ENCODE measurements at regions not wholly inside any gene's neighbourhood (a gene's known extent, or its start where the extent isn't known, plus 50 kb on each side); places are given as distances from the start of the nearest gene placed in this dataset.
A peak's percentile ranks its signal among the peaks of the same experiment; 100 is the strongest.

DNA sequence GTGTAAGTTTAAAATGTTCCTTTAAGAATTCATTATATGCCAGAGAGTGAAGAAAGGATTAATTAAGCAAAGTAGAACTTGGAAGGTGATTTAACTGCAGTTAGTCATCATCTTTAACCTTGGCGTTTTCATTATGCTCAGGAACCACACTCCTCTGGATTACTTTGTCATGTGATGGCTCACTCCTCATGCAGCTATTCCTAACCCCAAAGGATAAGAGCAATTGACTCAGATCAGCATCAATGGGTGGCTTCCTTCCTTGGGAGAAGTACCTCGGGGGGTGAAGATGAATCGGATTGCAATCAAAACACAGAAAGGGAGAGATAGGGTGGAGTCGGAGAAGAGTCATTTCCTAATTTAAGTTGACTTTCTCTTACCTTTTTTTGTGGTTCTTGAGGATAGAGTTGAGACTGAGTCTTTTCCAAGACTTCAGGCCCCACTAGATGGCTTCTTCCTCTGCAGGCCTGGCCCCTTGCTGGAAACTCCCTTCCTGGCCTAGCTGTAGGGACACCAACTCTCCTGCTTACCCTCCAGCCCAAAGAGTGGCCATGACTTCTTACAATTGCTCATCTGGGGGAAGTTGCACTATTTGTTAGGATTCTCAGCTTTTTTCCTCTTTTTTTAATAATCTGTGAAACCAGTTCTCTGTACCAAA lies 238.6 kb upstream of the DDHD1 start:
- ChIA-PET POLR2A (interaction anchor here (0.6 kb wide), 1 partner anchor 22 kb away, joined by 3 read pairs; no protein-coding TSS in a partner anchor), CTCF (interaction anchor here (0.6 to 1.7 kb wide), 2 partner anchors 66 to 85 kb away, joined by 3 read pairs; no protein-coding TSS in a partner anchor)
- H3K27ac ChIP-seq (ENCODE audit: low read depth, low read length): peak overlapping the region; percentile 40
- no peak overlapping the region for H3K4me3 ChIP-seq (ENCODE audit: low read depth, low read length)
- TF ChIP-seq, protein P1, sequence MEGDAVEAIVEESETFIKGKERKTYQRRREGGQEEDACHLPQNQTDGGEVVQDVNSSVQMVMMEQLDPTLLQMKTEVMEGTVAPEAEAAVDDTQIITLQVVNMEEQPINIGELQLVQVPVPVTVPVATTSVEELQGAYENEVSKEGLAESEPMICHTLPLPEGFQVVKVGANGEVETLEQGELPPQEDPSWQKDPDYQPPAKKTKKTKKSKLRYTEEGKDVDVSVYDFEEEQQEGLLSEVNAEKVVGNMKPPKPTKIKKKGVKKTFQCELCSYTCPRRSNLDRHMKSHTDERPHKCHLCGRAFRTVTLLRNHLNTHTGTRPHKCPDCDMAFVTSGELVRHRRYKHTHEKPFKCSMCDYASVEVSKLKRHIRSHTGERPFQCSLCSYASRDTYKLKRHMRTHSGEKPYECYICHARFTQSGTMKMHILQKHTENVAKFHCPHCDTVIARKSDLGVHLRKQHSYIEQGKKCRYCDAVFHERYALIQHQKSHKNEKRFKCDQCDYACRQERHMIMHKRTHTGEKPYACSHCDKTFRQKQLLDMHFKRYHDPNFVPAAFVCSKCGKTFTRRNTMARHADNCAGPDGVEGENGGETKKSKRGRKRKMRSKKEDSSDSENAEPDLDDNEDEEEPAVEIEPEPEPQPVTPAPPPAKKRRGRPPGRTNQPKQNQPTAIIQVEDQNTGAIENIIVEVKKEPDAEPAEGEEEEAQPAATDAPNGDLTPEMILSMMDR (IDR thresholded peaks at IDR 0.05; ENCODE audit: low read depth, low read length): no peak
- peak; percentile 43 for DNase-seq (ENCODE audit: low read depth, low spot score)
- no peaks in the 10 kb centered on the region for H3K27me3 ChIP-seq (ENCODE audit: control insufficient read depth, insufficient read depth, low read length)
- H3K9me3 ChIP-seq (ENCODE audit: control insufficient read depth, insufficient read depth, low read length): peaks cover 5% of the 10 kb centered on the region; the same call in 1 of the 2 replicates

DNA sequence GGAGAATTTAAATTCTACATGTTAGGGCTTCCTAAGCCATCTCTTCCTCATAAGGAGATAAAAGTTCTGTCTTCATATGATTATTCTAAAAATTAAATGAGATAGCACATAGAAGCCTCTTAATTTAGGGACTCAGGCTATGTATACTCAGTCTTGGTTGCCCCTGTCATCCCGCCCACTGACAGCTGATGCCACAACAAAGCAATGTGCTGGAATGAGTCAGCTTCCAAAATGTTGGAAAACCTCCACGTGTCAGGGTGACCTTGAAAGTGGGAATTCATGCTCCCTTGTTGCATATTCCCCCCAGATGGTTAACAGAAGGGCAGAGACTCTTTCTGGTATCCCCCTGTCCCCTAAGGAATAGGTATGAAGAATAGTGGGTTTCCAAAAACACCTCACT lies 238.0 kb upstream of the DDHD1 start:
- H3K27me3 ChIP-seq (ENCODE audit: control insufficient read depth, insufficient read depth, low read length): no peaks in the 10 kb centered on the region
- peaks cover 5% of the 10 kb centered on the region; the same call in 1 of the 2 replicates for H3K9me3 ChIP-seq (ENCODE audit: control insufficient read depth, insufficient read depth, low read length)
- ChIA-PET CTCF (no interaction called here), POLR2A (interaction anchor here (0.6 kb wide), 1 partner anchor 22 kb away, joined by 3 read pairs; no protein-coding TSS in a partner anchor)
- TF ChIP-seq, protein P1 (IDR thresholded peaks at IDR 0.05; ENCODE audit: low read depth, low read length): no peak
- H3K4me3 ChIP-seq (ENCODE audit: low read depth, low read length): no peak overlapping the region
- H3K27ac ChIP-seq (ENCODE audit: low read depth, low read length): peak overlapping the region; percentile 31
- DNase-seq (ENCODE audit: low read depth, low spot score): no peak

DNA sequence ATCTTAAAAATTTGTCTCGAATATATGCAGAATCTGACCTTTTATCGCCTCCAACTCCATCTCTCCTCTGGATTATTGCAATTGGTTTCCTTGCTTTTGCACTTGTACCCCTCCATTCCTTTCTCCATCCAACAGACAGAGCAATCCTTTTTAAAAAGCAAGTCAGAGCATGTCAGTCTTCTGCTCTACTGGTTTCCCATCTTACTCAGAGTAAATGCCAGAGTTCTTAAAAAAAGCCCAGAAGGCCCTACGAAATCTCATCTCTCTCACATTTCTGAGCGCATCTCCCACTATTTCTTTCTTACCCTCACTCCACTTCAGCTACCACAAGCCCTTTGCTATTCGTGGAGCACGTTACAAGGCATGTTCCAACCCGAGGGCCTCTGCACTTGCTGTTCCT lies 236.9 kb upstream of the DDHD1 start:
- CTCF ChIA-PET: no interaction called here
- Histone ChIP-seq H3K27me3 (ENCODE audit: control insufficient read depth, insufficient read depth, low read length) (no peaks in the 10 kb centered on the region), H3K27ac (ENCODE audit: low read depth, low read length) (no peak overlapping the region), H3K9me3 (ENCODE audit: control insufficient read depth, insufficient read depth, low read length) (peaks cover under 1% of the 10 kb centered on the region; the same call in 1 of the 2 replicates), H3K4me3 (ENCODE audit: low read depth, low read length) (no peak overlapping the region)
- TF ChIP-seq, protein P1 (IDR thresholded peaks at IDR 0.05; ENCODE audit: low read depth, low read length): no peak
- POLR2A ChIA-PET: no interaction called here
- no peak for DNase-seq (ENCODE audit: low read depth, low spot score)

DNA sequence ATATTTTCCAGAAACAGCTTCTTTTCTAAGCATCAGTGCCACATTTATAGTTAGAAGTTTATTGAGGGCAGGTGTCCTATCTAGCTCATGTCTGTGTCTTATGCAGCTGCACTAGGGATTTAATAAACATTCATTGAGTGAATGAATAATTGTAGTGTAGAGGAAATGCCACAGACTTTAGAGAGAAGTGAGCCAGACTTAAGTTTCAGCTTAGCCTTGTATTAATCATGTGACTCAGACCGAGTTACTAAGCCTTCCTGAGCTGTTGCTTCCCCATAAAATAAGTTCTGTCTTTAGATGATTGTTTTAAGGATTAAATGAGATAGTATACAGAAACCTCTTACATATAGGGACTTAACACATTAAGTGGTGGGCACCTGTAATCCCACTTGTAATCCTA lies 236.1 kb upstream of the DDHD1 start:
- ChIA-PET CTCF (interaction anchor here (1.0 kb wide), 1 partner anchor 958 kb away, joined by 3 read pairs; no protein-coding TSS in a partner anchor), POLR2A (no interaction called here)
- DNase-seq (ENCODE audit: low read depth, low spot score): no peak
- H3K27me3 ChIP-seq (ENCODE audit: control insufficient read depth, insufficient read depth, low read length): no peaks in the 10 kb centered on the region
- H3K4me3 ChIP-seq (ENCODE audit: low read depth, low read length): no peak overlapping the region
- TF ChIP-seq, protein P1 (IDR thresholded peaks at IDR 0.05; ENCODE audit: low read depth, low read length): no peak
- H3K9me3 ChIP-seq (ENCODE audit: control insufficient read depth, insufficient read depth, low read length): no peaks in the 10 kb centered on the region
- H3K27ac ChIP-seq (ENCODE audit: low read depth, low read length): no peak overlapping the region

DNA sequence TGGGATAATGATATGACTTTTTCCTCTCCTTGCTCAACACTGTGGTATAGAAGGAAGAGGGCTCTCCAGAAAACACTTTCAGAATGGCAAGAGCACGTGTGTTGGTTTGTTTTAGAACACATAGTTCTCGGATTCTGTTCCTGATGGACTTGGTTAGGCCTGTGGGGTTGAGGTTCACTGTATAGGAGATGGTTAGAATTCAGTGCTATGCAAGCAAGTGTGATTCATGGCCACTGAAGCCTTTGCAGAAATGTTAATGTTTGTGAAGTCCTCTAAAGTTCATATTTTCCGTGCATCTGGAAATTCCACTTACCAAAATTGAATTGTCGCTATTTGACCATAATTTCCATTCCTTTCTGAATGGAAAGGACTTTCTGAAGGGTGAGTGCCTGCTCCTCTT lies 233.2 kb upstream of the DDHD1 start:
- no peaks in the 10 kb centered on the region for H3K27me3 ChIP-seq (ENCODE audit: control insufficient read depth, insufficient read depth, low read length)
- POLR2A ChIA-PET: no interaction called here
- TF ChIP-seq, protein P1 (IDR thresholded peaks at IDR 0.05; ENCODE audit: low read depth, low read length): no peak
- H3K4me3 ChIP-seq (ENCODE audit: low read depth, low read length): no peak overlapping the region
- no peak overlapping the region for H3K27ac ChIP-seq (ENCODE audit: low read depth, low read length)
- no peak for DNase-seq (ENCODE audit: low read depth, low spot score)
- no peaks in the 10 kb centered on the region for H3K9me3 ChIP-seq (ENCODE audit: control insufficient read depth, insufficient read depth, low read length)
- CTCF ChIA-PET: no interaction called here
